Caco-2 (cell line): ENCODE measurements at regions not wholly inside any gene's neighbourhood (a gene's known extent, or its start where the extent isn't known, plus 50 kb on each side); places are given as distances from the start of the nearest gene placed in this dataset.

Source experiments
- BruUV-seq: library from RNA; stranded (reverse); fragments of 400-500 nt; replicated peaks from 2 replicates; lab custom pipeline; 2021; lab: Mats Ljungman, UMichigan
- CTCF ChIA-PET: fragments of 300-600 bp; sonication (Branson Sonifier 250); formaldehyde crosslinking; loops from one replicate; lab custom pipeline; 2022; ENCODE audit warnings: antibody characterized with exemption; lab: Charles Lee
- POLR2A ChIA-PET: fragments of 300-600 bp; sonication (Branson Sonifier 250); formaldehyde crosslinking; loops from one replicate; lab custom pipeline; 2022; ENCODE audit warnings: antibody characterized with exemption; lab: Charles Lee
- DNase-seq, 2 experiments: peaks; one replicate each; pipeline versions ENCODE4 v3.0.0 to v3.0.0-alpha.2; 2020 to 2022
- H3K27me3 ChIP-seq: replicated peaks from 2 replicates; pipeline ENCODE4 v1.6.0; 2011; ENCODE audit warnings: low read length; ENCODE audit not compliant: control insufficient read depth, insufficient read depth
- H3K36me3 ChIP-seq: 2 replicates; pipeline ENCODE4 v1.5.1; 2011; ENCODE audit warnings: low read length; ENCODE audit not compliant: control insufficient read depth, insufficient read depth
- H3K4me1 ChIP-seq: fragments of 250-450 bp; sonication (Bioruptor Pico); 2 replicates; pipeline ENCODE4 v1.5.1; 2020; ENCODE audit warnings: mild to moderate bottlenecking
- H3K4me3 ChIP-seq: 2 replicates; pipeline ENCODE4 v1.5.1; 2011; ENCODE audit warnings: low read depth, mild to moderate bottlenecking, control low read depth, low read length
- H3K9me3 ChIP-seq: fragments of 250-450 bp; sonication (Bioruptor Pico); 2 replicates; pipeline ENCODE4 v1.5.1; 2020; ENCODE audit warnings: mild to moderate bottlenecking, moderate library complexity
- H3K27ac Mint-ChIP-seq: one replicate; pipeline ENCODE4 v1.8.0; 2022; ENCODE audit warnings: mixed read lengths; ENCODE audit not compliant: unreplicated experiment
- H3K27me3 Mint-ChIP-seq: one replicate; pipeline ENCODE4 v1.8.0; 2022; ENCODE audit warnings: mixed read lengths; ENCODE audit not compliant: insufficient read depth, unreplicated experiment
- H3K36me3 Mint-ChIP-seq: one replicate; pipeline ENCODE4 v1.8.0; 2022; ENCODE audit warnings: mild to moderate bottlenecking, mixed read lengths; ENCODE audit not compliant: insufficient read depth, unreplicated experiment
- H3K4me1 Mint-ChIP-seq: one replicate; pipeline ENCODE4 v1.8.0; 2022; ENCODE audit warnings: low read depth, mixed read lengths; ENCODE audit not compliant: unreplicated experiment
- H3K4me3 Mint-ChIP-seq: one replicate; pipeline ENCODE4 v1.8.0; 2022; ENCODE audit warnings: mild to moderate bottlenecking, moderate library complexity, mixed read lengths; ENCODE audit not compliant: unreplicated experiment
- H3K9me3 Mint-ChIP-seq: one replicate; pipeline ENCODE4 v1.8.0; 2022; ENCODE audit warnings: mixed read lengths; ENCODE audit not compliant: unreplicated experiment
- CTCF ChIP-seq, 2 experiments: fragments of 200-600 bp in 1 of 2; IDR thresholded peaks; 1 replicate in 1 of 2; 2 replicates in 1 of 2; pipeline versions ENCODE4 v1.5.1 to v1.8.0; 2011 to 2022; ENCODE audit warnings: antibody characterized with exemption in 1 of 2, control low read depth in 1 of 2, inconsistent platforms in 1 of 2, low read depth in 1 of 2, low read length in 1 of 2, mild to moderate bottlenecking in 1 of 2, moderate library complexity in 1 of 2; ENCODE audit not compliant: insufficient read depth in 1 of 2, severe bottlenecking in 1 of 2, unreplicated experiment in 1 of 2
- intact Hi-C: fragments of 100-400 bp; cut with micrococcal nuclease; formaldehyde crosslinking; loops from one replicate; pipeline ENCODE4 v1.10.0; 2022; ENCODE audit not compliant: unreplicated experiment

GRCh38 chr13:79625517-79625916, 144.6 kb downstream of the NDFIP2 start:
- Histone ChIP-seq H3K36me3 (no peaks in the 10 kb centered on the region), H3K27me3 (no peaks in the 10 kb centered on the region), H3K4me3 (no peak overlapping the region), H3K4me1 (peaks cover 7% of the 10 kb centered on the region; the same call in 1 of the 2 replicates), H3K9me3 (no peaks in the 10 kb centered on the region)
- no peak overlapping the region for H3K4me3 Mint-ChIP-seq
- no peaks in the 10 kb centered on the region for H3K9me3 Mint-ChIP-seq
- ChIA-PET CTCF (interaction anchor here (0.6 kb wide), 1 partner anchor 1330 kb away, joined by 5 read pairs; no protein-coding TSS in a partner anchor), POLR2A (no interaction called here)
- H3K27me3 Mint-ChIP-seq = peaks cover 7% of the 10 kb centered on the region
- H3K36me3 Mint-ChIP-seq = no peaks in the 10 kb centered on the region
- H3K4me1 Mint-ChIP-seq = peaks cover 5% of the 10 kb centered on the region
- TF ChIP-seq CTCF (IDR thresholded peaks at IDR 0.05; ENCODE audit: insufficient read depth in 1 of 2, low read depth in 1 of 2, low read length in 1 of 2, severe bottlenecking in 1 of 2, unreplicated experiment in 1 of 2) = no peak
- intact Hi-C loops = no loop called here
- BruUV-seq = no TSS peak
- no peak overlapping the region for H3K27ac Mint-ChIP-seq
- DNase-seq = no peak

- H3K4me3 Mint-ChIP-seq = no peak overlapping the region
- H3K9me3 Mint-ChIP-seq = no peaks in the 10 kb centered on the region
- Histone ChIP-seq H3K36me3 (no peaks in the 10 kb centered on the region), H3K9me3 (no peaks in the 10 kb centered on the region), H3K27me3 (no peaks in the 10 kb centered on the region), H3K4me3 (no peak overlapping the region), H3K4me1 (peaks cover 7% of the 10 kb centered on the region; the same call in 1 of the 2 replicates)
- TF ChIP-seq CTCF (IDR thresholded peaks at IDR 0.05; ENCODE audit: insufficient read depth in 1 of 2, low read depth in 1 of 2, low read length in 1 of 2, severe bottlenecking in 1 of 2, unreplicated experiment in 1 of 2) = no peak
- ChIA-PET POLR2A (no interaction called here), CTCF (no interaction called here)
- DNase-seq = no peak
- peaks cover 5% of the 10 kb centered on the region for H3K4me1 Mint-ChIP-seq
- intact Hi-C loops = no loop called here
- H3K27me3 Mint-ChIP-seq = no peaks in the 10 kb centered on the region
- H3K36me3 Mint-ChIP-seq = no peaks in the 10 kb centered on the region
- BruUV-seq = no TSS peak
- H3K27ac Mint-ChIP-seq = no peak overlapping the region
Observed at GRCh38 chr13:79621902-79622301, 140.9 kb downstream of the NDFIP2 start.

DNA sequence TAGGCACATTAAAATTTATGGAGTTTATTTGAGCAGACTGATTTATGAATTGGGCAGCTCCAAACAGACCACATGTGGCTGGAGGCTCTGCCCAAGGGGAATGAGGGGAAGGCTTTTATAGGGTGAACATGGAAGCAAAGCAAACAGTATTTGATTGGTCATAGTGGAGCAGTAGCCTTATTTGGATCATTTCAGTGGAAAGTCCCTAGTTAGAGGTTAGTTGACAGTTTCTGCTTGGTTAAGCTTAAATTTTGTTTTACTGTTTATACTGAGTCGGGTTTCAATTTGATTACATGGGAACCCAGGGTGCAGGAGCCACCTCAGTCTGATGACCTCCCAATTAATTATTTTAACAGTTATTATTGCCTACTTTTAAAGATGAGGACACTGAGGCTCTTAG, 140.5 kb downstream of the NDFIP2 start:
- Histone ChIP-seq H3K4me3 (no peak overlapping the region), H3K27me3 (no peaks in the 10 kb centered on the region), H3K4me1 (peaks cover 7% of the 10 kb centered on the region; the same call in 1 of the 2 replicates), H3K36me3 (no peaks in the 10 kb centered on the region), H3K9me3 (no peaks in the 10 kb centered on the region)
- POLR2A ChIA-PET = no interaction called here
- no TSS peak for BruUV-seq
- intact Hi-C loops = no loop called here
- Mint-ChIP-seq H3K27me3 (no peaks in the 10 kb centered on the region), H3K4me1 (peaks cover 5% of the 10 kb centered on the region), H3K4me3 (no peak overlapping the region), H3K9me3 (no peaks in the 10 kb centered on the region), H3K27ac (no peak overlapping the region), H3K36me3 (no peaks in the 10 kb centered on the region)
- TF ChIP-seq CTCF (IDR thresholded peaks at IDR 0.05; ENCODE audit: insufficient read depth in 1 of 2, low read depth in 1 of 2, low read length in 1 of 2, severe bottlenecking in 1 of 2, unreplicated experiment in 1 of 2) = no peak
- no peak for DNase-seq
- CTCF ChIA-PET = no interaction called here
